ENCODE measurements at regions not wholly inside any gene's neighbourhood (a gene's known extent, or its start where the extent isn't known, plus 50 kb on each side); places are given as distances from the start of the nearest gene placed in this dataset.

DNA sequence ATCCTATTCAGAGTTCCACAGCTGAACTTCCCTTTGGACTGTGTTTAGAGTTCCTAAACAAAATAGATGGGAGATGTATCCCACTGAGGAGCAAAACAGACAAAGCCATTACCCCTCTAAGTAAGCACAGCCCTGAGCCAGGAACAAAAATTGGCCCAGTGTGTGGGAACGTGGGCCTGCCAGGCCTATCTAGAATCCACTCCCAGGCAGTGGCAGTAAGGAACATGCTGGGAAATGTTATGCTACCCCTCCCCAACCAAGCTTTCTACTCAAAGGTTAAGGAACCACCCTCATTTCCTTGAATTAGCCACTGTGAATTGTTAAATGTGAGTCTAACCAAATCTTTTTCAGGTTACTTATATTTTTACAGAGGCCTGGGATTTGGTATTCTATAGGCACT, 405.1 kb upstream of the PTGER4 start:
- H3K36me3 ChIP-seq (ENCODE audit: control insufficient read depth, insufficient read depth, low read length), result no peaks in the 10 kb centered on the region
- no peak for DNase-seq (ENCODE audit: extremely low read depth, insufficient read length)
- TF ChIP-seq, protein P1, sequence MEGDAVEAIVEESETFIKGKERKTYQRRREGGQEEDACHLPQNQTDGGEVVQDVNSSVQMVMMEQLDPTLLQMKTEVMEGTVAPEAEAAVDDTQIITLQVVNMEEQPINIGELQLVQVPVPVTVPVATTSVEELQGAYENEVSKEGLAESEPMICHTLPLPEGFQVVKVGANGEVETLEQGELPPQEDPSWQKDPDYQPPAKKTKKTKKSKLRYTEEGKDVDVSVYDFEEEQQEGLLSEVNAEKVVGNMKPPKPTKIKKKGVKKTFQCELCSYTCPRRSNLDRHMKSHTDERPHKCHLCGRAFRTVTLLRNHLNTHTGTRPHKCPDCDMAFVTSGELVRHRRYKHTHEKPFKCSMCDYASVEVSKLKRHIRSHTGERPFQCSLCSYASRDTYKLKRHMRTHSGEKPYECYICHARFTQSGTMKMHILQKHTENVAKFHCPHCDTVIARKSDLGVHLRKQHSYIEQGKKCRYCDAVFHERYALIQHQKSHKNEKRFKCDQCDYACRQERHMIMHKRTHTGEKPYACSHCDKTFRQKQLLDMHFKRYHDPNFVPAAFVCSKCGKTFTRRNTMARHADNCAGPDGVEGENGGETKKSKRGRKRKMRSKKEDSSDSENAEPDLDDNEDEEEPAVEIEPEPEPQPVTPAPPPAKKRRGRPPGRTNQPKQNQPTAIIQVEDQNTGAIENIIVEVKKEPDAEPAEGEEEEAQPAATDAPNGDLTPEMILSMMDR (IDR thresholded peaks at IDR 0.05; ENCODE audit: insufficient read depth, low read length, poor library complexity, severe bottlenecking), result no peak
- no peak overlapping the region for H3K4me3 ChIP-seq (replicated peaks; ENCODE audit: low read depth, low read length)
- no peaks in the 10 kb centered on the region; the same call in 1 of the 2 replicates for H3K27me3 ChIP-seq (replicated peaks; ENCODE audit: control insufficient read depth, insufficient read depth, low read length)

DNA sequence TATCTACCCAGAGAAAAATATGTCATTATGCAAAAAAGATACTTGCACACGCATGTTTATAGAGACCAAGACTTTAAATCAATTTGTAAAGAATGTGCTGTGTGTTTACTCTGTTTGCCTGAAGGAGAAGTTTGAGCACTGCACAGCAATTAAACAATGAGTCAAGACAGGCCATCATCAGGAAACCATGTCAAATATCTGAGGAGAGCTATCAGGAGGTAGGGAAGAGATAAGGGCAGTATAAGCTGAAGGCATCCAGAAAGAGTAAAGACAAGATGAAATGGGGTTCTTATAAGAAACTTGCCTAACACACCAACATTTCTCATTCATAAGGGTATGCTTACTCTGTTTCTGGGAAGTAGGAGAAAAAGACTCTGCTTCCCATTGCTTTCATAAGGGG, 405.8 kb upstream of the PTGER4 start:
- no peak for DNase-seq (ENCODE audit: extremely low read depth, insufficient read length)
- Histone ChIP-seq H3K4me3 (replicated peaks; ENCODE audit: low read depth, low read length) (no peak overlapping the region), H3K36me3 (ENCODE audit: control insufficient read depth, insufficient read depth, low read length) (no peaks in the 10 kb centered on the region), H3K27me3 (replicated peaks; ENCODE audit: control insufficient read depth, insufficient read depth, low read length) (no peaks in the 10 kb centered on the region; the same call in 1 of the 2 replicates)
- TF ChIP-seq, protein P1 (IDR thresholded peaks at IDR 0.05; ENCODE audit: insufficient read depth, low read length, poor library complexity, severe bottlenecking), result no peak

DNA sequence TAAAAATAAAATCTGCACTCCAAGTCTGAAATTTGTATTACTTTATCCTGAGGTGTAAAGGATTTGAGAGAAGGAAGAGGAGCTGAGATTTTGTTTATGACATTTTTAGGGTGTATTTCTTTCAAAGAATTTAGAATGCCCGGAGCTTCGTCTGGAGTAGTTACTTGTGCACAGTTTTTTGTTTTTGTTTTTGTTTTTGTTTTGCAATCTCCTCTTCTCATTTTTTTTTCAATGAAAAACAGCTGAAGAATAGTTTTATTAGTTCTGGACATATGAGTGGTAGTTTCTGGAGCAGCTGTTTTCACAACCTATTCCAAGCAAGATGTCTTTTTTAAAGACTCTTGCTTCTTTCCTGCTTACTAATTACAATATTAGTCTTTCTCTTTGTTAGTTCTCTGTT, 408.2 kb upstream of the PTGER4 start:
- no peaks in the 10 kb centered on the region; the same call in 1 of the 2 replicates for H3K27me3 ChIP-seq (replicated peaks; ENCODE audit: control insufficient read depth, insufficient read depth, low read length)
- H3K36me3 ChIP-seq (ENCODE audit: control insufficient read depth, insufficient read depth, low read length), result no peaks in the 10 kb centered on the region
- DNase-seq (ENCODE audit: extremely low read depth, insufficient read length), result no peak
- H3K4me3 ChIP-seq (replicated peaks; ENCODE audit: low read depth, low read length), result no peak overlapping the region
- TF ChIP-seq, protein P1 (IDR thresholded peaks at IDR 0.05; ENCODE audit: insufficient read depth, low read length, poor library complexity, severe bottlenecking), result no peak

DNA sequence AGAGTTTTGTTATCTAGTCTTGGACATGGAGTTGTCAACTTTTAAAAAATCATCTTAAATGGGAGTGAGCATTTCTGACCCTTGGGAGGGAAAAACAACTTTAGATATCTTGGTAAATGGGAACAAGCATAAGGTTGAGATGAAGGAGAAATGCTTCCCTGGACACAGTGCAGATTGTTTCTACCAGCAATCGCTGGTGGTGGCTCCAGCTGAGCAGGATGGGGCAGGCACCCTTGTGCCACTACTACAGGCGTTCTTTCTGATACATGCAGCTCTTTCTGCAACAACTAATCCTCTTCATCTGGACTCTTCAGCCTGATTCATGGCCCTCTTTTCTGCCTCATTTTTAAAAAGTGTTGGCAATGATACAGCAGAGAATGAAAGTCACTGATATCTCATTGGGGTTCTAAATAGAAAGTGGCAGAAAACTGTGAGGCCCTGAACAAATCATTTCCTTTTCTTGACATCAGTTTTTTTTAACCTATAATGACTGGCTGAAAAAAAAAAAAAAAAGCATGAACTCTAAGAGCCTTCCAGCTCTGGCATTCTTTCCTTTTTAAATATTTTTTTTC, 409.4 kb upstream of the PTGER4 start:
- no peak for DNase-seq (ENCODE audit: extremely low read depth, insufficient read length)
- Histone ChIP-seq H3K4me3 (replicated peaks; ENCODE audit: low read depth, low read length) (no peak overlapping the region), H3K36me3 (ENCODE audit: control insufficient read depth, insufficient read depth, low read length) (no peaks in the 10 kb centered on the region), H3K27me3 (replicated peaks; ENCODE audit: control insufficient read depth, insufficient read depth, low read length) (no peaks in the 10 kb centered on the region; the same call in 1 of the 2 replicates)
- TF ChIP-seq, protein P1 (IDR thresholded peaks at IDR 0.05; ENCODE audit: insufficient read depth, low read length, poor library complexity, severe bottlenecking), result no peak

DNA sequence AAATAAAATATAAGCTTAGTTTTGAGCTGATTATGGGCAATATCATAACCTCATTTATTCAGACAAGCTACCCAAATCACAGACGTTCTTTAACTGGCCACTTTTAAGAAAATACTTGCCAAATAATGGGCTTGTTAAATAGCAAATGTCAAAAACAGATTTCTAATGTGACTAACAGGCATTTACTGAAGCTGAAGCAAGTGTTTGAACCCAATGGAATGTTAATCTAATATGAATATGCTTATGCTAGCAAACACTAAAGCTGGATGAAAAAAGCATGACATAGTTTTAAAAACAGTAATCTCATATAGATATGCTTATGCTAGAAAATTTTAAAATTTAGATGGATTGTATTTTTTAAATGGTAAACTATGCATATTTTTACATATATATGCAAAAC, 411.6 kb upstream of the PTGER4 start:
- Histone ChIP-seq H3K4me3 (replicated peaks; ENCODE audit: low read depth, low read length) (no peak overlapping the region), H3K36me3 (ENCODE audit: control insufficient read depth, insufficient read depth, low read length) (no peaks in the 10 kb centered on the region), H3K27me3 (replicated peaks; ENCODE audit: control insufficient read depth, insufficient read depth, low read length) (no peaks in the 10 kb centered on the region; the same call in 1 of the 2 replicates)
- TF ChIP-seq, protein P1 (IDR thresholded peaks at IDR 0.05; ENCODE audit: insufficient read depth, low read length, poor library complexity, severe bottlenecking), result no peak
- no peak for DNase-seq (ENCODE audit: extremely low read depth, insufficient read length)

DNA sequence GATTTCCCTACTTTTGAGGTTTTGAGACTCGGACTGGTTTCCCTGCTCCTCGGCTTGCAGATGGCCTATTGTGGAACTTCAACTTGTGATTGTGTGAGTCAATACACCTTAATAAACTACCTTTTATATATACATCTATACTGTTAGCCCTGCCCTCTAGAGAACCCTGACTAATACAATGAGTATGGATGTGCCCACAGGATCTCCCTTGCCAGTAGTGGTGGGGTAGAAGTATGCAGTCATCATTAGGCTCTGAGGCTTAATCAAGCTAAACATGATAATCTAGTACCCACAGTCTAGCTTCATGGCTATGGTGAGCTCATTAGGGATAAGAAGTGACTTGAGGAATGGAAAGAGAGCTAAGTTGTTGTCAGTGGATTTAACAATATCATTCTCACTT, 412.8 kb upstream of the PTGER4 start:
- TF ChIP-seq, protein P1 (IDR thresholded peaks at IDR 0.05; ENCODE audit: insufficient read depth, low read length, poor library complexity, severe bottlenecking), result no peak
- no peaks in the 10 kb centered on the region for H3K36me3 ChIP-seq (ENCODE audit: control insufficient read depth, insufficient read depth, low read length)
- no peak overlapping the region for H3K4me3 ChIP-seq (replicated peaks; ENCODE audit: low read depth, low read length)
- DNase-seq (ENCODE audit: extremely low read depth, insufficient read length), result no peak
- H3K27me3 ChIP-seq (replicated peaks; ENCODE audit: control insufficient read depth, insufficient read depth, low read length), result no peaks in the 10 kb centered on the region; the same call in 1 of the 2 replicates
